COLO668 (cell line): ENCODE measurements at regions not wholly inside any gene's neighbourhood (a gene's known extent, or its start where the extent isn't known, plus 50 kb on each side); places are given as distances from the start of the nearest gene placed in this dataset.

ENCODE experiments used
- DNase-seq: peaks from one replicate; lab custom pipeline; 2025; ENCODE audit not compliant: unreplicated experiment; lab: John Stamatoyannopoulos, UW

GRCh38 chr5:135127439-135128240 is 93.6 kb upstream of the PITX1 start:
- DNase-seq = peak; percentile 1

GRCh38 chr5:135126688-135127438 is 92.8 kb upstream of the PITX1 start:
- peak; percentile 4 for DNase-seq

DNA sequence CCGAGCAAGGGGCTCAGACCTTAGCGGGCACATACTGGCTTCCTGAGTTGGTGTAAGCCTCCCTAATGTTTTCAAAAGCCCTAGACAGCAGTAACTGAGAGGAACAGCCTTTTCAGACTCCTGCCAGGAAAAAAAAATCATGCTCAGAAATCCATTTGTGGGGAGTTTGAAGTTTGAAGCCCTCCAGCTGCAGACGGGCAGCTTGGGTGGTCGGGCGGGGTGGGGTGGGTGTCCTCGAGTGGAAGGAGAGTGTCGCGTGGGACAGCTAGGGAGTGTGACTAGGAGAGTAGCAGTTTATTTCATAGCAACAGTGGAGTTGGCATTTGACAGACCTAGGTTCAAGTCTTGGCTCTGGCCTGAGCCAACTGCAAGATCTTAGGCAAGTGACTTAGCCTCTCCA is 90.7 kb upstream of the PITX1 start:
- no peak for DNase-seq

DNA sequence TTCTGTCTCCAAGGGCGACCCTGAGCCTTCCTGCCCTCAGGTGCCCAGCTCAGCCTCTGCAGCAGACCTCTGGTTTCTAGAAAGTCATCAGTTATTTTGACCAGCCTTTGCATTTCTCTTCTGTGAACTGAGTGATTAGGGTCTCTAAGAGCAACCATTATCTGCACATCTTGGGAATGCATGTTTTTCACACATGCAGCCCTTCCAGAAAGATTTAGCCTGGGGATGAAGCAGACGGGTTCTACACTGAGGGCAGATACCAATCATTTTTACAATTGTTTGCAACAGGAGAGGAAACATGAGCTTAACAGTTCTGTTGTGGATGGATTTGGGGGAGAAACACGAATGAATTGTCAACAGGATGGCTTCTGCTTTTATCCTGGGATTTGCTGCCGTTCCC is 90.1 kb upstream of the PITX1 start:
- no peak for DNase-seq

DNA sequence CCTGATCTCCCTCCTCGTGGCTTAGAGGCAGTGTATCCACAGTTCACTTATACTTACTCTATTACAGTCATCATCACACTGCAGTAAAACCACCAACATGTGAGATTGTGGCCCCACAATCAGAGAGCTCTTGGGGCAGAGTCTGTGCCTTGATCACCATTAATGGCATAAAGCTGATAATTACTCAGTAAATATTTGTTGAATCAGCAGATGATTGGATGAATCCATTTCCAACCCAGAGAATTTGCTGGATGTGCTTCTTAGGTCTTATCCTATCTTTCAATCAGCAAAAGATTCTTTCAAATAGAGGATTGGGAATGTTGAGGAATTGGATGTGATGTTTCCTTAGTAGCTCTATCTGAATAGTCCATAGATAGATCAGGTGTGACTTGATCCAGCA is 88.8 kb upstream of the PITX1 start:
- no peak for DNase-seq

DNA sequence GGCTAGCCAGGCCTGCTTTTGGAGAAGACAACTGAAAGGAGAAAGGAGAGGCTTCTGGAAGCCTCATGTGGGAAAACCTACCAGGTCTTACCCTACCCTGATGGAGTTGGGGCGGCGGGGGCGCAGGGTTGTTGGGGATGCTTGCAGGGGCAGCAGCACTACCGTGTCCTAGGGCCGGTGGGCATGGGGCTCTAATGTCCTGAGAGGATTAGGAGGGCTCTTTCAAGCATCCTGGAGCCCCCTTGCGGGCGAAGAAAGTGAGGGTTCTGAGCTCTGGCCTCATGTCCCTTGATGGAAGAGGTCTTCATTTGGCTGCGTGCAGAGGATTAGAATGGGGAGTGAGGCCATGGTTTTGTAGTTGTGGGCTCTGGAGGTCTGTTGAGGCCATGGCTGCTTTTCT is 86.9 kb upstream of the PITX1 start:
- no peak for DNase-seq

DNA sequence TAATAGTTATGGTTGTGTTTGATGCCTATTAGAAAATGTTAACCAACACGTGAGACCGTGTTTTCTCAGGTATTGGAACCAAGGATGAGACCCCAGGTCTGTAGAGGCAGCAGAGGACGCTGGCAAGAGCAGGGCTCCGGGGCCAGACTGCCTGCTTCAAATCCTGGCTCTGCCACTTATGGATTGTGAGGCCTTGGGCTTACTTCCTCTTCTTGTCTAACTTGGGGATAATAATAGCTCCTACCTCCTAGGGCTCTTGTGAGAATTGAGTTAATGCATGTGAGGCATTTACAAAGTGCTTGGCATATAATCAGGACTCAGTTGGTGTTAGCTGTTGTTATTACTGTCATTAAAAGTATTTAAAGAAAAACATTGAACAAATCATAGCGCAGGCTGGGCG is 85.5 kb upstream of the PITX1 start:
- no peak for DNase-seq

DNA sequence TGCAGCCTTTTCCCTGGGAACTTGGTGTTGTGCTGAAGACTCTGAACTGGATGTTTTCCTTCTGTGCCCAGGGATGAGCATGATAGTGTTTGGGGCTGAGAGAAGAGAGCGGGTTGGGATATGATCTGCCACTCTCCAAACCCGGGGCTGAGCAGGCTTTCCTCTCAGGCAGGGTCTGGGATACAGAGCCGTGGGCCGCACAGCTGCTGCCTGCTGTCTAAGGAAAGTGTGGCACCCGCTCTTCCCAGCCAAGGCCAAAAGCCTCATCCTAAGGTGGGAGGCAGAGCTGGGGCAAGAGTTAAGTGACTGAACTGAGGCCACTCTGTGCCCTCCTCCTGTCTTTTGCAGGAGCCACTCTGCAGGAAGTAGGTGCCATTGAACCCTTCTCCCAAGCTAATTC is 83.6 kb upstream of the PITX1 start:
- no peak for DNase-seq

DNA sequence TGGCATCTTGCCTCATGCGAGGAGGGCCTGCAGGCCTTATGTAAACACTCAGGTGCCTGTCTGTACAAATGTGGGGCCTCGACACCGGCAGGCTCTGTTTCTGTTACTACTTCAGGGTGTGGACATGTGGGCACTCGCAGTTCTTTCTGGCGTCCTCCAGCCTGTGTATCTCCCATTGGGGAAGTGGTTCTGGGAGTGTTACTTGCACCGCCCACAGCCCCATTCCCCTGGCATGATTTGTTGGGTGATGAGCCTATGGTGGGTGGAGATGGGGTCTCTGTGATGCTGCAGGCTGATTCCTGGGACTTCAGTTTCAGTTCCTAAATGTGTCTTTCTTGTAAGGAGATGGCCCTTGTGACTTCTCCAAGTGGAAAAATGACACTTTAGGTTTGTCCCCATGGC is 82.1 kb upstream of the PITX1 start:
- peak; percentile 24 for DNase-seq

GRCh38 chr5:135115591-135115990 is 81.6 kb upstream of the PITX1 start:
- no peak for DNase-seq

DNA sequence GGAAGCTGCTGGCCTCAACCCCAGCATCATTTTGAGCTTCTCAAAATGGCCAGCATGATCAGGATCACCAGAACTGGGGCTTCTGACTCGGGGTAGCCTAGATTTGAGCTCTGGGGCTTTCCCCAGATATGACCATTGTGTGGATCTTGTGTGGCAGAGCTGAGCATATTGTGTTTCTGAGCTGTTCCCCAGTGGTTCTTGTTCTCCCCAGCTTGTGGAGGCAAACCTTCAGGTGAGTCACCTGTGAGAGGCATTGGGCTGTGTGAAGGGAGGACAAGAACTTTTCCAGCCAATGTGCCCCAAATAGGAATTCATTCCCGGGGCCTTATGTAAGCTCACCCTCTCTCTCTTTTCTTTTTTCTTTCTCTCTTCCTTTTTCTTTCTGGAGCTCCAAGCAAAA is 80.7 kb upstream of the PITX1 start:
- DNase-seq = no peak

DNA sequence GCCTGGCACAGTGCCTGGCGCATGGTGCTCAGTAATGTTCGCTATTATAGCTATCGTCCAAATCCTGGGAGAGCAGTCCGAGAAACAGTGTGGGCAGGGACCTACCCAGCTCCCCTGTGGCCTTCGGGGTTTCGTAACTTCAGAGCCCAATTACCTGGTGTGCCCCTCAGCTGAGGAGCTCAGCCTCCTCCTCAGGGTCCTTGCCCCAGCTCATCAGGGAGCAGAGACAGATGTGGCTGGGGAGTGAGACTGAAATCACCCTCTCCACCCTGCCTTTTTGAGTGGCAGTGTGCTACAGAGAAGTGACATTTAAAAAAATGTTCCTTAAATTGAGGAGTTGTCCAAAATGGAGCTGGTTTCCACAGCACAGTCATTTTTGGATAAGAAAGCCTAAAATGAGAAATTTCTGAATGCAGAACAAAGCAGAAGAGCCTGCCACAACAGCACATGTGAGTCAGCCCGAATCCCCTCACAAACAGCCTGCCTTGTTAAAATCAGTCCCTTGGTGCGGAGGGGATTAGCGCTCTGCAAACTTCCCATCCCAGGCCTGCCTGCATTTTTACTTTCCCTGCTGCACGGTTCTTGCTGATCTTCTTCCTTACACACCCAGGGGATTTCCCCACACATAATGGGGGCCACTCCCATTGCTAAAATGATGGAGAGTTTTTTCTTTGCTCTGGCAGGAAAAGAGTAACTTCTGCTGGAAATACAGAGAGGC is 78.1 kb upstream of the PITX1 start:
- no peak for DNase-seq

GRCh38 chr5:135110785-135111596 is 77.0 kb upstream of the PITX1 start:
- no peak for DNase-seq

GRCh38 chr5:135108992-135109391 is 75.0 kb upstream of the PITX1 start:
- DNase-seq = no peak

GRCh38 chr5:135108569-135108968 is 74.5 kb upstream of the PITX1 start:
- DNase-seq = no peak

DNA sequence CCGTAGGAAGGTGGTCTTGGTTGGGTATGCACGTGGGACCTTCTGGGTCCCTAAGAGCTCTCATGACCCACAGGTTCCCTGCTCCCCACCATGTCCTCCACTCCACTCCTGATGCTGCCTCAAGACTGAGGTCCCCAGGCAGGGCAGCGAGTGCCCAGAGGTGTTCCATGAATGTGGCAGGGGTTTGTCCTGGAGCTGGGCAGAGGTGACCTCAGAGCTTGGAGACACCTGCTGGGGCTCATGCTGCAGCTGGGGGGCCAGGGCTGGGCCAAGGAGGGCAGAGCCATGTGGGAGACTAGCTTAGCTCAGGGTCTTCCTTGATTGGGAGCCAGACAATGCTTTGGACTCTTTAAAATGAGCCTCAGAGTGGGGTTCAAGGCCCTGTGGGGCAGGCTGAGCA is 74.0 kb upstream of the PITX1 start:
- DNase-seq = no peak

GRCh38 chr5:135106610-135107471 is 72.8 kb upstream of the PITX1 start:
- no peak for DNase-seq

- no peak for DNase-seq
Observed at GRCh38 chr5:135106136-135106535, 72.1 kb upstream of the PITX1 start.

DNA sequence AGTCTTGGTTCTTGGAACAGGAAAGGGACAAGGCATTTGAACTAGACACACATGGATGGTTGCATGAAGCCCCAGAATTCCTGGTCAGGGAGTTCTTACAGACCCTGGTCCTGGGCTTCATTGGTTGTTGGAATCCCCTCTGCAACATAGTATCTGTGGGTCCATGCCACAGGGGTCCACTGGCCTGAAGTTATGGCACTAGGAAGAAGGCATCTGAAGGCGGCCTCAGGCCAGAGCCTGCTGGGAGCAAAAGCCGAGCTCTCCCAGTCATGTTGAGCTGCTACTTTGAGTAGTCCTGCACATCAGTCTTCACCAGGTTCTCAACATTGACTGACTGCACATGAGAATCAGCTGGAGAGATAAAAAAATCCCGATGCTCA is 71.1 kb upstream of the PITX1 start:
- DNase-seq = no peak

- no peak for DNase-seq
Observed at GRCh38 chr5:135103575-135103853, 69.5 kb upstream of the PITX1 start.
